HepG2 (cell line): ENCODE measurements at regions not wholly inside any gene's neighbourhood (a gene's known extent, or its start where the extent isn't known, plus 50 kb on each side); places are given as distances from the start of the nearest gene placed in this dataset.

ENCODE experiments used
- ATAC-seq: fragments of 200-7000 bp; cut with Tn5 transposase; 3 replicates; pipeline ENCODE4 v1.9.1; 2020; ENCODE audit warnings: mild to moderate bottlenecking, moderate library complexity
- BruUV-seq: library from RNA; stranded (reverse); fragments of 400-500 nt; replicated peaks from 2 replicates; lab custom pipeline; 2021; lab: Mats Ljungman, UMichigan
- CTCF ChIA-PET: fragments of 300-600 bp; formaldehyde crosslinking; extraction: SDS; loops from one replicate; lab custom pipeline; 2021; ENCODE audit warnings: low total read pairs, inconsistent platforms, low intra/inter-chr PET ratio; lab: Yijun Ruan, JAX
- POLR2A ChIA-PET: fragments of 350-600 bp; sonication (Branson Sonifier 250); formaldehyde crosslinking; loops from one replicate; lab custom pipeline; 2020; ENCODE audit warnings: antibody characterized with exemption, inconsistent platforms; lab: Yijun Ruan, JAX
- DNase-seq: peaks from one replicate; pipeline ENCODE4 v3.0.0-alpha.2; 2015; ENCODE audit warnings: low spot score
- FAIRE-seq: peaks from 3 replicates; lab custom pipeline; 2011; peaks lifted over from hg19 to GRCh38; lab: Jason Lieb, UNC
- H2AFZ ChIP-seq: one replicate; pipeline ENCODE4 v1.6.1; 2011; ENCODE audit warnings: low read length, inconsistent platforms
- H3K27ac ChIP-seq: fragments of 300-600 bp; 3 replicates; pipeline ENCODE4 v1.8.0; 2011; ENCODE audit warnings: mixed run types, mild to moderate bottlenecking, mixed read lengths, low read length, inconsistent platforms; ENCODE audit not compliant: insufficient read depth; ENCODE audit errors: extremely low read length
- H3K27me3 ChIP-seq, 2 experiments: fragments of 200-600 bp in 1 of 2; 2 replicates in 1 of 2; 3 replicates in 1 of 2; pipeline versions ENCODE4 v1.6.0 to v1.8.0; 2011; ENCODE audit warnings: low read length in 2 of 2, mild to moderate bottlenecking in 2 of 2, moderate library complexity in 2 of 2, inconsistent platforms in 1 of 2; ENCODE audit not compliant: insufficient read depth in 2 of 2, control insufficient read depth in 1 of 2
- H3K36me3 ChIP-seq, 2 experiments: fragments of 200-600 bp in 1 of 2; replicated peaks in 1 of 2; 2 replicates in 1 of 2; 3 replicates in 1 of 2; pipeline versions ENCODE4 v1.5.1 to v1.8.0; 2011; ENCODE audit warnings: low read length in 2 of 2, inconsistent platforms in 1 of 2; ENCODE audit not compliant: insufficient read depth in 2 of 2, control insufficient read depth in 1 of 2
- H3K4me1 ChIP-seq: 2 replicates; pipeline ENCODE4 v1.5.1; 2012; ENCODE audit warnings: low read length, inconsistent platforms; ENCODE audit not compliant: insufficient read depth
- H3K4me2 ChIP-seq: 2 replicates; pipeline ENCODE4 v1.6.0; 2011; ENCODE audit warnings: low read depth, low read length, inconsistent platforms
- H3K4me3 ChIP-seq, 3 experiments: fragments of 200-600 bp in 1 of 3; sonication (generic), shearing (Covaris generic) in 1 of 3; replicated peaks in 1 of 3; 2 replicates each; pipeline ENCODE4 v1.5.1; 2011 to 2016; ENCODE audit warnings: low read length in 3 of 3, inconsistent platforms in 2 of 3, low read depth in 2 of 3, mild to moderate bottlenecking in 2 of 3, control low read depth in 1 of 3, mixed read lengths in 1 of 3; ENCODE audit not compliant: insufficient read depth in 1 of 3
- H3K79me2 ChIP-seq: one replicate; pipeline ENCODE4 v1.6.1; 2011; ENCODE audit warnings: low read length, inconsistent platforms; ENCODE audit not compliant: insufficient read depth
- H3K9ac ChIP-seq: 2 replicates; pipeline ENCODE4 v1.6.0; 2011; ENCODE audit warnings: mild to moderate bottlenecking, low read depth, low read length, inconsistent platforms; ENCODE audit not compliant: insufficient read depth
- H3K9me3 ChIP-seq: 2 replicates; pipeline ENCODE4 v1.5.1; 2012; ENCODE audit warnings: mild to moderate bottlenecking, low read length
- H4K20me1 ChIP-seq: 2 replicates; pipeline ENCODE4 v1.6.0; 2011; ENCODE audit warnings: inconsistent platforms, mild to moderate bottlenecking, low read length, moderate library complexity; ENCODE audit not compliant: insufficient read depth
- HDAC1 ChIP-seq: sonication (generic); formaldehyde crosslinking; IDR thresholded peaks from 2 replicates; pipeline ENCODE4 v1.5.1; 2020; ENCODE audit warnings: mild to moderate bottlenecking, missing genetic modification reagents
- HNF4G ChIP-seq, 2 experiments: sonication (generic) in 1 of 2; formaldehyde crosslinking in 1 of 2; IDR thresholded peaks; 2 replicates each; pipeline versions ENCODE4 v1.4.0 to v1.6.1; 2011 to 2020; ENCODE audit warnings: borderline replicate concordance in 2 of 2, low read depth in 2 of 2, mild to moderate bottlenecking in 2 of 2, low read length in 1 of 2, missing genetic modification reagents in 1 of 2, moderate library complexity in 1 of 2
- TEF ChIP-seq: sonication (generic); formaldehyde crosslinking; IDR thresholded peaks from 2 replicates; pipeline ENCODE4 v1.5.0; 2020; ENCODE audit warnings: missing genetic modification reagents
- YY1 ChIP-seq: IDR thresholded peaks from 2 replicates; pipeline ENCODE4 v1.6.1; 2011; ENCODE audit warnings: low read length, low read depth, moderate library complexity, mild to moderate bottlenecking; ENCODE audit not compliant: insufficient read depth, insufficient replicate concordance
- ZBTB21 ChIP-seq: sonication (generic); formaldehyde crosslinking; IDR thresholded peaks from 2 replicates; pipeline ENCODE4 v1.4.0; 2020; ENCODE audit warnings: missing genetic modification reagents
- ZBTB4 ChIP-seq: sonication (generic); formaldehyde crosslinking; IDR thresholded peaks from 2 replicates; pipeline ENCODE4 v1.4.0; 2020; ENCODE audit warnings: missing genetic modification reagents, mild to moderate bottlenecking, borderline replicate concordance
- ZFP36L1 ChIP-seq: sonication (generic); formaldehyde crosslinking; IDR thresholded peaks from 2 replicates; pipeline ENCODE4 v1.8.0; 2022; ENCODE audit warnings: mild to moderate bottlenecking, missing genetic modification reagents, moderate library complexity
- ZNF274 ChIP-seq: sonication (generic); formaldehyde crosslinking; IDR thresholded peaks from 2 replicates; pipeline ENCODE4 v1.5.1; 2020; ENCODE audit warnings: mild to moderate bottlenecking, missing genetic modification reagents
- ZNF501 ChIP-seq: sonication (generic); formaldehyde crosslinking; IDR thresholded peaks from 2 replicates; pipeline ENCODE4 v1.5.1; 2020; ENCODE audit warnings: mild to moderate bottlenecking, moderate library complexity, missing genetic modification reagents
- ZSCAN25 ChIP-seq: sonication (generic); formaldehyde crosslinking; IDR thresholded peaks from 2 replicates; pipeline ENCODE4 v1.8.0; 2022; ENCODE audit warnings: mild to moderate bottlenecking, missing genetic modification reagents
- WGBS: methylation state at CpG from one replicate; pipeline ENCODE4 v1.1.6; 2017; ENCODE audit warnings: low lambda C conversion rate; 5-methylcytosine and 5-hydroxymethylcytosine counted together
- in situ Hi-C: cut with HindIII; loops from 2 replicates; pipeline ENCODE4 v1.10.0; 2017; ENCODE audit warnings: low pct_unique_long_range_greater_than_20kb; ENCODE audit not compliant: extremely low pct_ligation_motif_present
- intact Hi-C: fragments of 100-400 bp; cut with micrococcal nuclease; formaldehyde crosslinking; loops from one replicate; pipeline ENCODE4 v1.10.0; 2022; ENCODE audit not compliant: unreplicated experiment
- TF ChIP-seq, protein P1 (sequence below): sonication (generic); formaldehyde crosslinking; IDR thresholded peaks from 2 replicates; pipeline ENCODE4 v1.5.1; 2020; ENCODE audit warnings: mild to moderate bottlenecking, missing genetic modification reagents

DNA sequence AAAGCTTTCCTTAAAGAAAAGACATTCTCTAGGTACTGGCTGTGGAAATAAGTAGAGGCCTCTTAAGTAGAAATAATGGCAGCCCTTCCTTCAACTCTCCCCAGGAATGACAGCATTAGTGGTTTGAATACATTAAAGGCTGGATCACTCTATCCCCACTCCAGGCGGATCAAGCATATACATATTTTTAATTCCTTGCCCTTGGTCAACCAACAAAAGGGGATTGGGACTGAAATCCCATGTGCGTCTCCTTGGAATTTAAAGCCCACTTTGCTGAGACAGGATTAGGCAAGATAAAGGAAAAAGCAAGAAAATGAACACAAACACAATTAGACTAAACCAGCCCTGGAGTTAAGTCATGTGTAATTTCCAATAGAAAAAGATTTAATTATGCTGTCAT, 391.3 kb downstream of the PPP1R2C start:
- POLR2A ChIA-PET, result no interaction called here
- intact Hi-C loops, result no loop called here
- no peak for FAIRE-seq
- no peak overlapping the region for H2AFZ ChIP-seq
- no peaks in the 10 kb centered on the region for H3K27me3 ChIP-seq
- no peak for DNase-seq
- CTCF ChIA-PET, result no interaction called here
- no peaks in the 10 kb centered on the region for H4K20me1 ChIP-seq
- no peaks in the 10 kb centered on the region for H3K36me3 ChIP-seq
- no peaks in the 10 kb centered on the region for H3K4me1 ChIP-seq
- no peak overlapping the region for H3K4me3 ChIP-seq
- TF ChIP-seq ZNF274, result no peak
- no peak for TF ChIP-seq ZBTB4 (CRISPR knock-in tag)
- TF ChIP-seq, protein P1, sequence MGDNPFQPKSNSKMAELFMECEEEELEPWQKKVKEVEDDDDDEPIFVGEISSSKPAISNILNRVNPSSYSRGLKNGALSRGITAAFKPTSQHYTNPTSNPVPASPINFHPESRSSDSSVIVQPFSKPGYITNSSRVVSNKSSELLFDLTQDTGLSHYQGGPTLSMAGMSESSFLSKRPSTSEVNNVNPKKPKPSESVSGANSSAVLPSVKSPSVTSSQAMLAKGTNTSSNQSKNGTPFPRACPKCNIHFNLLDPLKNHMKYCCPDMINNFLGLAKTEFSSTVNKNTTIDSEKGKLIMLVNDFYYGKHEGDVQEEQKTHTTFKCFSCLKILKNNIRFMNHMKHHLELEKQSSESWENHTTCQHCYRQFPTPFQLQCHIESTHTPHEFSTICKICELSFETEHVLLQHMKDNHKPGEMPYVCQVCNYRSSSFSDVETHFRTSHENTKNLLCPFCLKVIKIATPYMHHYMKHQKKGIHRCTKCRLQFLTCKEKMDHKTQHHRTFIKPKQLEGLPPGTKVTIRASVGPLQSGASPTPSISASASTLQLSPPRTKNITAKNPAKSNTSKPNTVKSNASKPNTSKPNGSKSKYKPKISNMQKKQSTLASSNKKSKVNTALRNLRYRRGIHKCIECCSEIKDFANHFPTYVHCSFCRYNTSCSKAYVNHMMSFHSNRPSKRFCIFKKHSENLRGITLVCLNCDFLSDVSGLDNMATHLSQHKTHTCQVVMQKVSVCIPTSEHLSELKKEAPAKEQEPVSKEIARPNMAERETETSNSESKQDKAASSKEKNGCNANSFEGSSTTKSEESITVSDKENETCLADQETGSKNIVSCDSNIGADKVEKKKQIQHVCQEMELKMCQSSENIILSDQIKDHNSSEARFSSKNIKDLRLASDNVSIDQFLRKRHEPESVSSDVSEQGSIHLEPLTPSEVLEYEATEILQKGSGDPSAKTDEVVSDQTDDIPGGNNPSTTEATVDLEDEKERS (CRISPR knock-in tag), result no peak
- no peak for TF ChIP-seq ZBTB21 (CRISPR knock-in tag)
- TF ChIP-seq YY1, result no peak
- no peak for TF ChIP-seq ZSCAN25 (CRISPR knock-in tag)
- TF ChIP-seq HNF4G (IDR thresholded peaks at IDR 0.05; ENCODE audit: borderline replicate concordance, low read depth, low read length), result no peak
- TF ChIP-seq HNF4G (CRISPR knock-in tag; IDR thresholded peaks at IDR 0.05; ENCODE audit: borderline replicate concordance, low read depth), result no peak
- TF ChIP-seq TEF (CRISPR knock-in tag), result no peak
- TF ChIP-seq HDAC1 (CRISPR knock-in tag), result no peak
- no peak for TF ChIP-seq ZFP36L1 (CRISPR knock-in tag)
- no peak for TF ChIP-seq ZNF501
- H3K27ac ChIP-seq, result no peak overlapping the region
- no peaks in the 10 kb centered on the region for H3K9me3 ChIP-seq
- in situ Hi-C loops, result no loop called here
- no TSS peak for BruUV-seq
- no peak overlapping the region for H3K9ac ChIP-seq
- no peak overlapping the region for H3K4me2 ChIP-seq
- 50% methylated on average over 2 of the region's 2 CpGs for WGBS
- no peaks in the 10 kb centered on the region for H3K79me2 ChIP-seq
- ATAC-seq, result no peak
